ENCODE measurements at regions not wholly inside any gene's neighbourhood (a gene's known extent, or its start where the extent isn't known, plus 50 kb on each side); places are given as distances from the start of the nearest gene placed in this dataset.

DNA sequence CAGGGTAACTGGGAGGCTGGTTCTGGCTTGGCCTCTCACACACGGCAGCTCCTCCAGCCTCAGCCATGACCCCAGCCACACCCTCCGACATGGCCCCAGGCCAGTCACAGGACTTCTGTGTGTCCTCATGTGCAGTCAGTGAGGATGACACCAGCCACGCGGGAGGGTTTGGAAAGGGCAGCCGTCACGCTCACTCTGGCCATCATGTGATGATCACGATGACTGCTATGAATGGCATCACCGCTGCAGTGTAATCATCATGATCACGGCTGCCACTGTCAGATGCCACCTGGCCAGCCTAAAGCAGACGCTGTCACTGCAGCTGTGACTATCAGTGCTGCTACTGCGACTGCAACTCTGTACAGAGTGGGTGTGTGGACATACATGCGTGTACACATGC lies 640.9 kb downstream of the BRD1 start (continued):
- TF ChIP-seq PPARA (CRISPR knock-in tag; IDR thresholded peaks at IDR 0.05; ENCODE audit: borderline replicate concordance) (no peak), BACH2 (CRISPR knock-in tag; IDR thresholded peaks at IDR 0.05; ENCODE audit: borderline replicate concordance) (no peak), ZFP3 (CRISPR knock-in tag; IDR thresholded peaks at IDR 0.05) (no peak), TCF4 (CRISPR knock-in tag; IDR thresholded peaks at IDR 0.05; ENCODE audit: borderline replicate concordance) (no peak)
- TF ChIP-seq, protein P1, sequence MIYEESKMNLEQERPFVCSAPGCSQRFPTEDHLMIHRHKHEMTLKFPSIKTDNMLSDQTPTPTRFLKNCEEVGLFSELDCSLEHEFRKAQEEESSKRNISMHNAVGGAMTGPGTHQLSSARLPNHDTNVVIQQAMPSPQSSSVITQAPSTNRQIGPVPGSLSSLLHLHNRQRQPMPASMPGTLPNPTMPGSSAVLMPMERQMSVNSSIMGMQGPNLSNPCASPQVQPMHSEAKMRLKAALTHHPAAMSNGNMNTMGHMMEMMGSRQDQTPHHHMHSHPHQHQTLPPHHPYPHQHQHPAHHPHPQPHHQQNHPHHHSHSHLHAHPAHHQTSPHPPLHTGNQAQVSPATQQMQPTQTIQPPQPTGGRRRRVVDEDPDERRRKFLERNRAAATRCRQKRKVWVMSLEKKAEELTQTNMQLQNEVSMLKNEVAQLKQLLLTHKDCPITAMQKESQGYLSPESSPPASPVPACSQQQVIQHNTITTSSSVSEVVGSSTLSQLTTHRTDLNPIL (CRISPR knock-in tag; IDR thresholded peaks at IDR 0.05; ENCODE audit: low read depth): no peak

DNA sequence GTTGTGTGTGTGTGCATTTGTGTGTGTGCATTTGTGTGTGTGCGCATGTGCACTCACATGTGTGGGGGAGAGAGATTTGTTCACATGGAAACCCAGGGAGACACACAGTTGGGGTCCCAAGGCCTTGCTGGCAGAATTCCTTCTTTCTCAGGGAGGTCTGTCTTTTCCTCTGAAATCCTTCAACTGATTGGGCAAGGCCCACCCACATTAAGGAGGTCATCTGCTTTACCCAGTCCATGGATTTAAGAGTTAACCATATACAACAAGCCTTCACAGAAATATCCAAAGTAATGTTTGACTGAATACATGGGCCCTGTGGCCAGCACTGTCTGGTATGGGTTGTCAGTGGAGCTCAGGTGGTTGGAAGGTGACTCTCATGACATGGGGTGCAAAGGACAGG lies 641.4 kb downstream of the BRD1 start:
- no peak for ATAC-seq
- TF ChIP-seq RARB (CRISPR knock-in tag; IDR thresholded peaks at IDR 0.05) (no peak), ZFP3 (CRISPR knock-in tag; IDR thresholded peaks at IDR 0.05) (no peak), ISL1 (CRISPR knock-in tag; IDR thresholded peaks at IDR 0.05) (no peak), ZC3H10 (CRISPR knock-in tag; IDR thresholded peaks at IDR 0.05) (no peak), TCF4 (CRISPR knock-in tag; IDR thresholded peaks at IDR 0.05; ENCODE audit: borderline replicate concordance) (no peak), ZNF8 (CRISPR knock-in tag; IDR thresholded peaks at IDR 0.05) (no peak), PPARA (CRISPR knock-in tag; IDR thresholded peaks at IDR 0.05; ENCODE audit: borderline replicate concordance) (no peak), CSDC2 (CRISPR knock-in tag; IDR thresholded peaks at IDR 0.05) (no peak), GLIS3 (CRISPR knock-in tag; IDR thresholded peaks at IDR 0.05) (no peak)
- TF ChIP-seq, protein P2, sequence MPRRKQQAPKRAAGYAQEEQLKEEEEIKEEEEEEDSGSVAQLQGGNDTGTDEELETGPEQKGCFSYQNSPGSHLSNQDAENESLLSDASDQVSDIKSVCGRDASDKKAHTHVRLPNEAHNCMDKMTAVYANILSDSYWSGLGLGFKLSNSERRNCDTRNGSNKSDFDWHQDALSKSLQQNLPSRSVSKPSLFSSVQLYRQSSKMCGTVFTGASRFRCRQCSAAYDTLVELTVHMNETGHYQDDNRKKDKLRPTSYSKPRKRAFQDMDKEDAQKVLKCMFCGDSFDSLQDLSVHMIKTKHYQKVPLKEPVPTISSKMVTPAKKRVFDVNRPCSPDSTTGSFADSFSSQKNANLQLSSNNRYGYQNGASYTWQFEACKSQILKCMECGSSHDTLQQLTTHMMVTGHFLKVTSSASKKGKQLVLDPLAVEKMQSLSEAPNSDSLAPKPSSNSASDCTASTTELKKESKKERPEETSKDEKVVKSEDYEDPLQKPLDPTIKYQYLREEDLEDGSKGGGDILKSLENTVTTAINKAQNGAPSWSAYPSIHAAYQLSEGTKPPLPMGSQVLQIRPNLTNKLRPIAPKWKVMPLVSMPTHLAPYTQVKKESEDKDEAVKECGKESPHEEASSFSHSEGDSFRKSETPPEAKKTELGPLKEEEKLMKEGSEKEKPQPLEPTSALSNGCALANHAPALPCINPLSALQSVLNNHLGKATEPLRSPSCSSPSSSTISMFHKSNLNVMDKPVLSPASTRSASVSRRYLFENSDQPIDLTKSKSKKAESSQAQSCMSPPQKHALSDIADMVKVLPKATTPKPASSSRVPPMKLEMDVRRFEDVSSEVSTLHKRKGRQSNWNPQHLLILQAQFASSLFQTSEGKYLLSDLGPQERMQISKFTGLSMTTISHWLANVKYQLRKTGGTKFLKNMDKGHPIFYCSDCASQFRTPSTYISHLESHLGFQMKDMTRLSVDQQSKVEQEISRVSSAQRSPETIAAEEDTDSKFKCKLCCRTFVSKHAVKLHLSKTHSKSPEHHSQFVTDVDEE (CRISPR knock-in tag; IDR thresholded peaks at IDR 0.05): no peak

DNA sequence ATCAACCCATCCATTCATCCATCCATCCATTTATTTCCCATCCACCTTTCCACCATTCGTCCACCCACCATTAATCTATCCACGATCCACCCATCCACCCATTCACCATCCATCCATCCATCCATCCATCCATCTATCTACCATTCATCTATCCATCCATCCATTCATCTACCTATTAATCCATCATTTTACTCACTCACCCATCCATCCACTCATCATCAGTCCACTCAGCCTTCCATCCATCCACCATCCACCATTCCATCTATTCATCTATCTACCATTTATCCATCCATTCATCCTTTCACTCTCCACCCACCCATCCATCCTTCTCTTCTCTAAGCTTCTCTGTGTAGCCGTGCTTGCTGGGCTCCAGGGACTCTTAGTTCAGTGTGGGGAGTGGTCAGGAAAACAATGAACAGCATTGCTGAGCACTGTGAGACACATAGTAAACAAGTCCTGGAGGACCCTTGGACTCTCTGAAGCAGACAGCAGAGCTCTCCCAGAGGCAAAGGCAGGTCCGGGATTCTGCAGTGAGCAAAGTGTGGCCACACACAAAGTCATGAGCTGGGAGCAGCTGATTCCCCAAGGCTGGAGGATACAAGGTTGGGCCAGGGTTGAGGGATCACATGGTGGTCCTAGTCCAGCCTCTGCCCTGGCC lies 642.2 kb downstream of the BRD1 start:
- ATAC-seq: no peak
- TF ChIP-seq, protein P3, sequence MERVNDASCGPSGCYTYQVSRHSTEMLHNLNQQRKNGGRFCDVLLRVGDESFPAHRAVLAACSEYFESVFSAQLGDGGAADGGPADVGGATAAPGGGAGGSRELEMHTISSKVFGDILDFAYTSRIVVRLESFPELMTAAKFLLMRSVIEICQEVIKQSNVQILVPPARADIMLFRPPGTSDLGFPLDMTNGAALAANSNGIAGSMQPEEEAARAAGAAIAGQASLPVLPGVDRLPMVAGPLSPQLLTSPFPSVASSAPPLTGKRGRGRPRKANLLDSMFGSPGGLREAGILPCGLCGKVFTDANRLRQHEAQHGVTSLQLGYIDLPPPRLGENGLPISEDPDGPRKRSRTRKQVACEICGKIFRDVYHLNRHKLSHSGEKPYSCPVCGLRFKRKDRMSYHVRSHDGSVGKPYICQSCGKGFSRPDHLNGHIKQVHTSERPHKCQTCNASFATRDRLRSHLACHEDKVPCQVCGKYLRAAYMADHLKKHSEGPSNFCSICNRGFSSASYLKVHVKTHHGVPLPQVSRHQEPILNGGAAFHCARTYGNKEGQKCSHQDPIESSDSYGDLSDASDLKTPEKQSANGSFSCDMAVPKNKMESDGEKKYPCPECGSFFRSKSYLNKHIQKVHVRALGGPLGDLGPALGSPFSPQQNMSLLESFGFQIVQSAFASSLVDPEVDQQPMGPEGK (CRISPR knock-in tag; IDR thresholded peaks at IDR 0.05; ENCODE audit: borderline replicate concordance): no peak
- TF ChIP-seq, protein P1 (CRISPR knock-in tag; IDR thresholded peaks at IDR 0.05; ENCODE audit: low read depth): no peak
- TF ChIP-seq ZNF565 (CRISPR knock-in tag; conservative IDR thresholded peaks at IDR 0.05; ENCODE audit: low read depth) (no peak), ZNF8 (CRISPR knock-in tag; IDR thresholded peaks at IDR 0.05) (no peak), ISL1 (CRISPR knock-in tag; IDR thresholded peaks at IDR 0.05) (no peak), SNAI2 (CRISPR knock-in tag; IDR thresholded peaks at IDR 0.05) (no peak)

DNA sequence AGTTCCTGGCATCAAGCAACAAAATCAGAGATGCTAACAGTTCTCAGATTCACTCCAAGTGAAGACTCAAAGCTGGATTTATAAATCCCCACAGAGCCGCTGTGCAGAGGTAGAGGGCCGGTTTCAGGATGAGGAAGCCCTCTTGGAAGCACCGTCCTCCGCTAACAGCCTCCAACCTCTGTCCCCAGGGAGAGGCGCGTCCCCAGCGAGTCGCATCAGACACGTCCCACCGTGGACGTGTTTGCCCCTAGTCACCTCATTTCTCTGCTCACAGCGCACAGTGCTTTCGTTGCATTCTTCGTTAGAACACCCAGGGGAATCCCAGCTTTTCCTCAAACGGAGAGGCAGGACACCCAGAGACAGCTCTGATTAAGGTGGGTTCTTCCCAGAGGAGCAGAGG lies 642.9 kb downstream of the BRD1 start:
- TF ChIP-seq ISL1 (CRISPR knock-in tag; IDR thresholded peaks at IDR 0.05) (no peak), ZC3H10 (CRISPR knock-in tag; IDR thresholded peaks at IDR 0.05) (no peak), TOX (CRISPR knock-in tag; IDR thresholded peaks at IDR 0.05; ENCODE audit: borderline replicate concordance) (no peak), ZNF70 (CRISPR knock-in tag; IDR thresholded peaks at IDR 0.05) (no peak), ESRRG (CRISPR knock-in tag; IDR thresholded peaks at IDR 0.05) (no peak), ZFP3 (CRISPR knock-in tag; IDR thresholded peaks at IDR 0.05) (no peak), ARNTL (CRISPR knock-in tag; IDR thresholded peaks at IDR 0.05; ENCODE audit: borderline replicate concordance, low read depth) (no peak), OSR1 (CRISPR knock-in tag; IDR thresholded peaks at IDR 0.05) (no peak), GLIS3 (CRISPR knock-in tag; IDR thresholded peaks at IDR 0.05) (no peak), ZNF8 (CRISPR knock-in tag; IDR thresholded peaks at IDR 0.05) (no peak)
- TF ChIP-seq, protein P4, sequence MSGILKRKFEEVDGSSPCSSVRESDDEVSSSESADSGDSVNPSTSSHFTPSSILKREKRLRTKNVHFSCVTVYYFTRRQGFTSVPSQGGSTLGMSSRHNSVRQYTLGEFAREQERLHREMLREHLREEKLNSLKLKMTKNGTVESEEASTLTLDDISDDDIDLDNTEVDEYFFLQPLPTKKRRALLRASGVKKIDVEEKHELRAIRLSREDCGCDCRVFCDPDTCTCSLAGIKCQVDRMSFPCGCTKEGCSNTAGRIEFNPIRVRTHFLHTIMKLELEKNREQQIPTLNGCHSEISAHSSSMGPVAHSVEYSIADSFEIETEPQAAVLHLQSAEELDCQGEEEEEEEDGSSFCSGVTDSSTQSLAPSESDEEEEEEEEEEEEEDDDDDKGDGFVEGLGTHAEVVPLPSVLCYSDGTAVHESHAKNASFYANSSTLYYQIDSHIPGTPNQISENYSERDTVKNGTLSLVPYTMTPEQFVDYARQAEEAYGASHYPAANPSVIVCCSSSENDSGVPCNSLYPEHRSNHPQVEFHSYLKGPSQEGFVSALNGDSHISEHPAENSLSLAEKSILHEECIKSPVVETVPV (CRISPR knock-in tag; IDR thresholded peaks at IDR 0.05): no peak
- TF ChIP-seq, protein P5, sequence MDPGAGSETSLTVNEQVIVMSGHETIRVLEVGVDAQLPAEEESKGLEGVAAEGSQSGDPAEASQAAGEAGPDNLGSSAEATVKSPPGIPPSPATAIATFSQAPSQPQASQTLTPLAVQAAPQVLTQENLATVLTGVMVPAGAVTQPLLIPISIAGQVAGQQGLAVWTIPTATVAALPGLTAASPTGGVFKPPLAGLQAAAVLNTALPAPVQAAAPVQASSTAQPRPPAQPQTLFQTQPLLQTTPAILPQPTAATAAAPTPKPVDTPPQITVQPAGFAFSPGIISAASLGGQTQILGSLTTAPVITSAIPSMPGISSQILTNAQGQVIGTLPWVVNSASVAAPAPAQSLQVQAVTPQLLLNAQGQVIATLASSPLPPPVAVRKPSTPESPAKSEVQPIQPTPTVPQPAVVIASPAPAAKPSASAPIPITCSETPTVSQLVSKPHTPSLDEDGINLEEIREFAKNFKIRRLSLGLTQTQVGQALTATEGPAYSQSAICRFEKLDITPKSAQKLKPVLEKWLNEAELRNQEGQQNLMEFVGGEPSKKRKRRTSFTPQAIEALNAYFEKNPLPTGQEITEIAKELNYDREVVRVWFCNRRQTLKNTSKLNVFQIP (CRISPR knock-in tag; IDR thresholded peaks at IDR 0.05; ENCODE audit: borderline replicate concordance, low read depth): no peak
- TF ChIP-seq, protein P3 (CRISPR knock-in tag; IDR thresholded peaks at IDR 0.05; ENCODE audit: borderline replicate concordance): no peak
- ATAC-seq: no peak

Data from SK-N-SH treated with all-trans-retinoic acid at 6 μM for 48 hours (cell line).